ENCODE measurements at regions not wholly inside any gene's neighbourhood (a gene's known extent, or its start where the extent isn't known, plus 50 kb on each side); places are given as distances from the start of the nearest gene placed in this dataset.

DNA sequence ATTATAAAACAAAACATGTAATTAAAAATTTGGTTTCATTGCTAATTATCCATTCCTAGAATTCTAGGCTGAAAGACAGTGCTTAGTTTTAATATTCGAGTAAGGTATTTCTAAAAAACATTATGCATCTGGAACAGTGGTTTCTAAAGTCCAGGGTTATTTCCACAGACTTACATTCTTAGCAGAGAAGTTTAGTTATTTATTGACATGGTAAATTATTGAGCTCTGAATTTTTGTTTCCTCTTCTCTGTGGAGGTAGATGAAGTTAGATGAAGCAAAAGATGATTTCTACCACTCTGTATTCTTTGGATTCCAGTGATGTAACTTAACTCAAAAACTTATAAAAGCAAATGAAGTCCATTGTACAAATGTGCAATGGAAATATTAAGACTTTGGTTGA lies 709.4 kb downstream of the MRPL39 start:
- TF ChIP-seq, protein P1, sequence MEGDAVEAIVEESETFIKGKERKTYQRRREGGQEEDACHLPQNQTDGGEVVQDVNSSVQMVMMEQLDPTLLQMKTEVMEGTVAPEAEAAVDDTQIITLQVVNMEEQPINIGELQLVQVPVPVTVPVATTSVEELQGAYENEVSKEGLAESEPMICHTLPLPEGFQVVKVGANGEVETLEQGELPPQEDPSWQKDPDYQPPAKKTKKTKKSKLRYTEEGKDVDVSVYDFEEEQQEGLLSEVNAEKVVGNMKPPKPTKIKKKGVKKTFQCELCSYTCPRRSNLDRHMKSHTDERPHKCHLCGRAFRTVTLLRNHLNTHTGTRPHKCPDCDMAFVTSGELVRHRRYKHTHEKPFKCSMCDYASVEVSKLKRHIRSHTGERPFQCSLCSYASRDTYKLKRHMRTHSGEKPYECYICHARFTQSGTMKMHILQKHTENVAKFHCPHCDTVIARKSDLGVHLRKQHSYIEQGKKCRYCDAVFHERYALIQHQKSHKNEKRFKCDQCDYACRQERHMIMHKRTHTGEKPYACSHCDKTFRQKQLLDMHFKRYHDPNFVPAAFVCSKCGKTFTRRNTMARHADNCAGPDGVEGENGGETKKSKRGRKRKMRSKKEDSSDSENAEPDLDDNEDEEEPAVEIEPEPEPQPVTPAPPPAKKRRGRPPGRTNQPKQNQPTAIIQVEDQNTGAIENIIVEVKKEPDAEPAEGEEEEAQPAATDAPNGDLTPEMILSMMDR (IDR thresholded peaks at IDR 0.05), result no peak
- no peak for TF ChIP-seq EZH2 (IDR thresholded peaks at IDR 0.05; ENCODE audit: borderline replicate concordance, insufficient read depth, low read depth, low read length, poor library complexity, severe bottlenecking)

Data from B cell (primary cell).